ENCODE measurements at regions not wholly inside any gene's neighbourhood (a gene's known extent, or its start where the extent isn't known, plus 50 kb on each side); places are given as distances from the start of the nearest gene placed in this dataset.

GRCh38 chr4:83831588-83831987 lies 295.7 kb downstream of the GPAT3 start:
- no peak overlapping the region for H3K4me3 ChIP-seq (ENCODE audit: low read length)
- H3K79me2 ChIP-seq (ENCODE audit: low read length) = no peaks in the 10 kb centered on the region
- no peaks in the 10 kb centered on the region for H3K36me3 ChIP-seq (replicated peaks; ENCODE audit: low read depth, low read length)
- no peaks in the 10 kb centered on the region for H3K4me1 ChIP-seq (ENCODE audit: low read length)
- H3K9ac ChIP-seq (ENCODE audit: low read length) = no peak overlapping the region
- H3K9me3 ChIP-seq (ENCODE audit: insufficient read depth, low read length) = no peaks in the 10 kb centered on the region
- H2AFZ ChIP-seq (ENCODE audit: low read depth, low read length) = no peak overlapping the region
- no peak overlapping the region for H3K27ac ChIP-seq (ENCODE audit: low read length)
- H3K4me2 ChIP-seq (ENCODE audit: low read length) = no peak overlapping the region
- TF ChIP-seq EZH2phosphoT487 (IDR thresholded peaks at IDR 0.05; ENCODE audit: low read depth) = no peak
- no peak for TF ChIP-seq CTCF (IDR thresholded peaks at IDR 0.05; ENCODE audit: low read depth, low read length)
- no peaks in the 10 kb centered on the region for H3K27me3 ChIP-seq (ENCODE audit: low read depth, low read length)
- no peaks in the 10 kb centered on the region for H4K20me1 ChIP-seq (ENCODE audit: insufficient read depth, low read length)

- H3K4me2 ChIP-seq (ENCODE audit: low read length) = no peak overlapping the region
- no peaks in the 10 kb centered on the region for H3K79me2 ChIP-seq (ENCODE audit: low read length)
- no peak overlapping the region for H3K27ac ChIP-seq (ENCODE audit: low read length)
- no peak overlapping the region for H3K4me3 ChIP-seq (ENCODE audit: low read length)
- H3K36me3 ChIP-seq (replicated peaks; ENCODE audit: low read depth, low read length) = no peaks in the 10 kb centered on the region
- H2AFZ ChIP-seq (ENCODE audit: low read depth, low read length) = no peak overlapping the region
- no peaks in the 10 kb centered on the region for H3K9me3 ChIP-seq (ENCODE audit: insufficient read depth, low read length)
- H3K4me1 ChIP-seq (ENCODE audit: low read length) = no peaks in the 10 kb centered on the region
- no peak for TF ChIP-seq CTCF (IDR thresholded peaks at IDR 0.05; ENCODE audit: low read depth, low read length)
- no peak for TF ChIP-seq EZH2phosphoT487 (IDR thresholded peaks at IDR 0.05; ENCODE audit: low read depth)
- no peak overlapping the region for H3K9ac ChIP-seq (ENCODE audit: low read length)
- no peaks in the 10 kb centered on the region for H4K20me1 ChIP-seq (ENCODE audit: insufficient read depth, low read length)
- H3K27me3 ChIP-seq (ENCODE audit: low read depth, low read length) = no peaks in the 10 kb centered on the region
These were observed 294.4 kb downstream of the GPAT3 start for GRCh38 chr4:83830138-83830888.

- no peak overlapping the region for H3K4me2 ChIP-seq (ENCODE audit: low read length)
- no peaks in the 10 kb centered on the region for H4K20me1 ChIP-seq (ENCODE audit: insufficient read depth, low read length)
- H2AFZ ChIP-seq (ENCODE audit: low read depth, low read length) = no peak overlapping the region
- no peaks in the 10 kb centered on the region for H3K27me3 ChIP-seq (ENCODE audit: low read depth, low read length)
- H3K79me2 ChIP-seq (ENCODE audit: low read length) = no peaks in the 10 kb centered on the region
- no peaks in the 10 kb centered on the region for H3K4me1 ChIP-seq (ENCODE audit: low read length)
- H3K36me3 ChIP-seq (replicated peaks; ENCODE audit: low read depth, low read length) = no peaks in the 10 kb centered on the region
- TF ChIP-seq EZH2phosphoT487 (IDR thresholded peaks at IDR 0.05; ENCODE audit: low read depth) (no peak), CTCF (IDR thresholded peaks at IDR 0.05; ENCODE audit: low read depth, low read length) (no peak)
- H3K9ac ChIP-seq (ENCODE audit: low read length) = no peak overlapping the region
- no peak overlapping the region for H3K27ac ChIP-seq (ENCODE audit: low read length)
- no peaks in the 10 kb centered on the region for H3K9me3 ChIP-seq (ENCODE audit: insufficient read depth, low read length)
- H3K4me3 ChIP-seq (ENCODE audit: low read length) = no peak overlapping the region
These were observed 292.7 kb downstream of the GPAT3 start for GRCh38 chr4:83828601-83829000.

GRCh38 chr4:83821493-83821892 lies 285.6 kb downstream of the GPAT3 start:
- H4K20me1 ChIP-seq (ENCODE audit: insufficient read depth, low read length) = no peaks in the 10 kb centered on the region
- no peak overlapping the region for H3K27ac ChIP-seq (ENCODE audit: low read length)
- no peak overlapping the region for H3K9ac ChIP-seq (ENCODE audit: low read length)
- H3K4me2 ChIP-seq (ENCODE audit: low read length) = no peak overlapping the region
- no peak overlapping the region for H3K4me3 ChIP-seq (ENCODE audit: low read length)
- no peaks in the 10 kb centered on the region for H3K79me2 ChIP-seq (ENCODE audit: low read length)
- no peaks in the 10 kb centered on the region; the same call in 1 of the 2 replicates for H3K9me3 ChIP-seq (ENCODE audit: insufficient read depth, low read length)
- TF ChIP-seq EZH2phosphoT487 (IDR thresholded peaks at IDR 0.05; ENCODE audit: low read depth) (no peak), CTCF (IDR thresholded peaks at IDR 0.05; ENCODE audit: low read depth, low read length) (no peak)
- H3K4me1 ChIP-seq (ENCODE audit: low read length) = no peaks in the 10 kb centered on the region
- H3K27me3 ChIP-seq (ENCODE audit: low read depth, low read length) = no peaks in the 10 kb centered on the region
- no peak overlapping the region for H2AFZ ChIP-seq (ENCODE audit: low read depth, low read length)
- H3K36me3 ChIP-seq (replicated peaks; ENCODE audit: low read depth, low read length) = no peaks in the 10 kb centered on the region

Measured in OCI-LY3 (cell line).